ENCODE measurements at regions not wholly inside any gene's neighbourhood (a gene's known extent, or its start where the extent isn't known, plus 50 kb on each side); places are given as distances from the start of the nearest gene placed in this dataset.

DNA sequence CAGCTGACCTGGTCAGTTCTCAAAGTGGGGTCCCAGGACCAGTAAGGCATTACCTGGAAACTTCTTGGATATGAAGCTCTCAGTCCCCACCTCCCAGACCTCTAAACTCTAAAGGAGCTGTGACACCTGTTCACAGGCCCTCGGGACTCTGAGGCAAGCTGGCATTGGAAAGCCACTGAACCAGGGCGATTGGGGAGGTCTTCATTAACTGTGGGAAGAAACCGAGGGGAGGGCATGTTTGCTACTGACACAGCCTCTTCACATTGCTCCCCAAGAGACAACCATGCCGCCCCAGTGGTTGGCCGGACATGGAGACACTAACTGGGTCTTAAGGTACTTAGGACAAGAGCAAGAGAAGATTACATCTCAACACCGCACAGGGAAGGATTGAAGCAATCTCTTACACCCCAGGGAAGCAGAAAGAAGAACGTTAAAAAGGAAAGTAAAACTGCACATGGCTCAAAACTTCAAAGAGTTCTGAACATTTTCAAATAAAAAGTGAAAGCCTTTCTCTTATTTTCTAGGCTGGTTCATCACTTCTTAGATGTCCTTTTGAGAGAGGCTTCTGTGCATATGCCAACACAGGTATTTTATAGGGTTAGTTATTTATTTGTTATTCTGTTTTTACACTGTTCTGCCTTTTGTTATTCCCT lies 210.0 kb upstream of the CST7 start:
- Histone ChIP-seq H3K27me3 (no peaks in the 10 kb centered on the region), H3K4me1 (peaks cover 0 to 6% (median 0%) of the 10 kb centered on the region in 3 donors), H3K27ac (no peak overlapping the region), H3K36me3 (no peaks in the 10 kb centered on the region), H3K9me3 (no peaks in the 10 kb centered on the region), H3K4me3 (no peak overlapping the region)
- intact Hi-C loops (cut with DNase I): no loop called here
- DNase-seq: no peak
- 55 to 59% methylated on average over 5 to 6 of the region's 7 CpGs for WGBS, 2 donors
- no peak for TF ChIP-seq POLR2A (IDR thresholded peaks at IDR 0.05)
- TF ChIP-seq, protein P1, sequence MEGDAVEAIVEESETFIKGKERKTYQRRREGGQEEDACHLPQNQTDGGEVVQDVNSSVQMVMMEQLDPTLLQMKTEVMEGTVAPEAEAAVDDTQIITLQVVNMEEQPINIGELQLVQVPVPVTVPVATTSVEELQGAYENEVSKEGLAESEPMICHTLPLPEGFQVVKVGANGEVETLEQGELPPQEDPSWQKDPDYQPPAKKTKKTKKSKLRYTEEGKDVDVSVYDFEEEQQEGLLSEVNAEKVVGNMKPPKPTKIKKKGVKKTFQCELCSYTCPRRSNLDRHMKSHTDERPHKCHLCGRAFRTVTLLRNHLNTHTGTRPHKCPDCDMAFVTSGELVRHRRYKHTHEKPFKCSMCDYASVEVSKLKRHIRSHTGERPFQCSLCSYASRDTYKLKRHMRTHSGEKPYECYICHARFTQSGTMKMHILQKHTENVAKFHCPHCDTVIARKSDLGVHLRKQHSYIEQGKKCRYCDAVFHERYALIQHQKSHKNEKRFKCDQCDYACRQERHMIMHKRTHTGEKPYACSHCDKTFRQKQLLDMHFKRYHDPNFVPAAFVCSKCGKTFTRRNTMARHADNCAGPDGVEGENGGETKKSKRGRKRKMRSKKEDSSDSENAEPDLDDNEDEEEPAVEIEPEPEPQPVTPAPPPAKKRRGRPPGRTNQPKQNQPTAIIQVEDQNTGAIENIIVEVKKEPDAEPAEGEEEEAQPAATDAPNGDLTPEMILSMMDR (IDR thresholded peaks at IDR 0.05): no peak

DNA sequence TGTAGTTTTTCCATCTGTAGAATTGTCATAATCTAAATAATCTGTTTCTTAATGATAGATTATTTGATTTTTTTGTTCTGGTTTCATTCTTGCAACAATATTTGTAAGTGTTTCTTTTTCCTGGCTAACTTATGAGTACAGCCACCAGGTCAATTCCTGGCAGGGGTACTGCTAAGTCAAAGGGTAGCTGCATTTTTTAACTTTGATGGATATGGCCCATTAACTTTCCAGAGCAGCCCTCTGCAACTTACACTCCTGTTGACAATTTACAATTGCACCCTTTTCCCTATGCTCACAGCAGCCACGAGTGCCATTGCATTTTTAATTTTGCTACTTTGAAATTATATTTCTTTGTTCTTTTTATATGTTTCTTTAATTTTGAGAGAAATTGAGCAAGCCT lies 209.3 kb upstream of the CST7 start:
- H3K27me3 ChIP-seq: no peaks in the 10 kb centered on the region
- DNase-seq: no peak
- no peak overlapping the region for H3K27ac ChIP-seq
- no peaks in the 10 kb centered on the region for H3K36me3 ChIP-seq
- intact Hi-C loops (cut with DNase I): no loop called here
- peaks cover 0 to 6% (median 0%) of the 10 kb centered on the region in 3 donors for H3K4me1 ChIP-seq
- 33 to 62% methylated on average over 1 of the region's 1 CpG for WGBS, 2 donors
- no peak for TF ChIP-seq POLR2A (IDR thresholded peaks at IDR 0.05)
- TF ChIP-seq, protein P1 (IDR thresholded peaks at IDR 0.05): no peak
- no peaks in the 10 kb centered on the region for H3K9me3 ChIP-seq
- H3K4me3 ChIP-seq: no peak overlapping the region

DNA sequence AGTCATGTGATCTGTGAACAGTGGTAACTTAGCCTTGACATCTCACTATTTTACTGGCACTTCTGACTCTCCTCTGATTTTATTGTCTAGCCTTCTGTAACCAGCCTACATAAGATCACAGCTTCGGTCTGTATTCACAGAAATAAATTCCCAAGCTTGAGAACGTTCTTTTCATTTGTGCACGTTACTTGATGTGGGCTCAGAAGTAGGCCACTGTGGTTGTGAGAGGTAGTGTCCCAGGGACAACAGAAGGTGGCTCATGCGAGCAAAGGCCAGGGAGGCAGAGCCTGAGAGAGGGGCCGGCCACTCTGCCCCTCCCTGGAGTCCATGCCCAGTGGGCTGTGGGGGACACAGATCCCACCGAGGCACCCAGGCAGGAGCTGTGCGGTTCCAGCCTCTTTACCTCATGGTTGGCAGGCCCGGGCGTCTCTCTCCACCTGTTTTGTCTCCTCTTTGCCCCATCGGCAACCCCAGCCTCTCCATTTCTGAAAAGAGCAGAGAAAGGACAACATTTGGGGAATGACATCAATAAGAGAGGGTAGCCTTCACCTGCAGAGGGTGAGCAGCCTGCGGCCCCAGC lies 207.5 kb upstream of the CST7 start:
- intact Hi-C loops (cut with DNase I): no loop called here
- H3K9me3 ChIP-seq: no peaks in the 10 kb centered on the region
- no peak overlapping the region for H3K4me3 ChIP-seq
- no peaks in the 10 kb centered on the region for H3K27me3 ChIP-seq
- DNase-seq: no peak
- WGBS, 2 donors: 85 to 91% methylated on average over 3 to 7 of the region's 11 CpGs
- TF ChIP-seq, protein P1 (IDR thresholded peaks at IDR 0.05): no peak
- no peak for TF ChIP-seq POLR2A (IDR thresholded peaks at IDR 0.05)
- H3K36me3 ChIP-seq: no peaks in the 10 kb centered on the region
- no peak overlapping the region for H3K27ac ChIP-seq
- peaks cover 0 to 21% (median 7%) of the 10 kb centered on the region in 3 donors for H3K4me1 ChIP-seq

DNA sequence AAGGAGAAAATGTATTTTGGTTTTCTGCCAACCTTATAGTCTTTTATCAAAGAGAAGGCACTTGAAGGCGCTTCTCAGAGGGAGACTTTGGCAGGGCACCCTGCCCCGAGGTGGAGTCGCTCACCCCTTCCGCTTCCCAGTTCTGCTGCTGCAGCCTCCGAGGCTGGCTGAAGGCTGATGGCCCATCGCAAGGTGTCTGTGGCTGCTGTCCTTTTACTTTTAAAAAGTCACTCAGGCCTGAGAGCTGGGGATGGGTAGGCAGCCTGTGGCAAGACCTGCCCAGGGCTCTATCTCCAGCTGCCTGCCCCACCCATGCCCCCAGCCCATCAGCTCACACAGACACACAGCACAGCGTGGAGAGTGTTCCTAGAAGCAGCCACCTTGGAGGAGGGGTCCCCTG lies 206.6 kb upstream of the CST7 start:
- 36 to 65% methylated on average over 5 to 6 of the region's 7 CpGs for WGBS, 2 donors
- Histone ChIP-seq H3K36me3 (no peaks in the 10 kb centered on the region), H3K4me3 (no peak overlapping the region), H3K27me3 (no peaks in the 10 kb centered on the region), H3K9me3 (no peaks in the 10 kb centered on the region), H3K4me1 (peaks cover 0 to 27% (median 7%) of the 10 kb centered on the region in 3 donors), H3K27ac (no peak overlapping the region)
- no peak for DNase-seq
- no peak for TF ChIP-seq POLR2A (IDR thresholded peaks at IDR 0.05)
- TF ChIP-seq, protein P1 (IDR thresholded peaks at IDR 0.05): no peak
- intact Hi-C loops (cut with DNase I): no loop called here

DNA sequence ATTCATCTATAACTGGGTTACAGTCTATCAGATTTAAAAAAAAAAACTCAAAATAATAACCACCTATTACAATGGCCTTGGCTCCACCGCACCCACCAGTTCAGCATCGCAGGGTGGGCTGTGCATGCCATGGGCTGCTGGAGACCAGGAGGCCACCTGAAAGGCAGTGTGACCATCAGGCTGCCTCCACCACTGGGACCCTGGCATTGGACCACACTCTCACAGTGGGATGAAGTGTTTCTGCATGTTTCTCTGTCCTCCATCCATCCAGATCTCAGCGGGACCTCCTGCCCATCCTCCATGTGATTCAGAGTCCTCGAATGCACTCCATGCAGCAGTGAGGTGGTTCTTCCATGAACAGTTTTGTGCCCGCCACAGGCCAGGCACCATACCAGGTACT lies 206.1 kb upstream of the CST7 start:
- Histone ChIP-seq H3K36me3 (no peaks in the 10 kb centered on the region), H3K27me3 (no peaks in the 10 kb centered on the region), H3K4me1 (peaks cover 0 to 27% (median 7%) of the 10 kb centered on the region in 3 donors), H3K27ac (no peak overlapping the region), H3K4me3 (no peak overlapping the region), H3K9me3 (no peaks in the 10 kb centered on the region)
- intact Hi-C loops (cut with DNase I): no loop called here
- no peak for DNase-seq
- 76 to 87% methylated on average over 3 to 5 of the region's 5 CpGs for WGBS, 2 donors
- TF ChIP-seq, protein P1 (IDR thresholded peaks at IDR 0.05): no peak
- TF ChIP-seq POLR2A (IDR thresholded peaks at IDR 0.05): no peak

Data from esophagus squamous epithelium (tissue), 5 donors.